ENCODE measurements at regions not wholly inside any gene's neighbourhood (a gene's known extent, or its start where the extent isn't known, plus 50 kb on each side); places are given as distances from the start of the nearest gene placed in this dataset.

DNA sequence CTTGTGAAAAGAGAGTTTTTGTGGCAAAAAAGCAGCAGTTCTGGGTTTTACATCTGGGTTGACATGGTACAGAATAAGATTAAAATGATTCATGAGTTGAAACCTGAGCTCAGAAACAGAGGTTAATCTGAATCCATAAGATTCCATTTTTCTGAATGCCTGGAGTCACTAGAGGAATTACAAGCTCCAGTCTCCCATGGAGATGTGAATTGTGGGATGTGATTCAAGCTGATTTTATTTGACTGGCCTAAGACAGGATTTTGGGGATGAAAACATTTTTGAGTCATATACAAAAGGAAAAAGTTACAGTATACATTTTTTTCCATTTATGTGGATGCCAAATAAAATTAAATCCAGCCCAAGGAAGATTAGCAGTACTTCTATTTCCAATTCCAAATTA is 161.1 kb downstream of the RBM46 start:
- TF ChIP-seq, protein P1, sequence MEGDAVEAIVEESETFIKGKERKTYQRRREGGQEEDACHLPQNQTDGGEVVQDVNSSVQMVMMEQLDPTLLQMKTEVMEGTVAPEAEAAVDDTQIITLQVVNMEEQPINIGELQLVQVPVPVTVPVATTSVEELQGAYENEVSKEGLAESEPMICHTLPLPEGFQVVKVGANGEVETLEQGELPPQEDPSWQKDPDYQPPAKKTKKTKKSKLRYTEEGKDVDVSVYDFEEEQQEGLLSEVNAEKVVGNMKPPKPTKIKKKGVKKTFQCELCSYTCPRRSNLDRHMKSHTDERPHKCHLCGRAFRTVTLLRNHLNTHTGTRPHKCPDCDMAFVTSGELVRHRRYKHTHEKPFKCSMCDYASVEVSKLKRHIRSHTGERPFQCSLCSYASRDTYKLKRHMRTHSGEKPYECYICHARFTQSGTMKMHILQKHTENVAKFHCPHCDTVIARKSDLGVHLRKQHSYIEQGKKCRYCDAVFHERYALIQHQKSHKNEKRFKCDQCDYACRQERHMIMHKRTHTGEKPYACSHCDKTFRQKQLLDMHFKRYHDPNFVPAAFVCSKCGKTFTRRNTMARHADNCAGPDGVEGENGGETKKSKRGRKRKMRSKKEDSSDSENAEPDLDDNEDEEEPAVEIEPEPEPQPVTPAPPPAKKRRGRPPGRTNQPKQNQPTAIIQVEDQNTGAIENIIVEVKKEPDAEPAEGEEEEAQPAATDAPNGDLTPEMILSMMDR (IDR thresholded peaks at IDR 0.05): no peak
- ATAC-seq (no peak), DNase-seq (no peak)
- Histone ChIP-seq H3K27me3 (no peaks in the 10 kb centered on the region), H3K9me3 (no peaks in the 10 kb centered on the region), H3K4me3 (no peak overlapping the region), H3K4me1 (no peaks in the 10 kb centered on the region), H3K27ac (no peak overlapping the region), H3K36me3 (no peaks in the 10 kb centered on the region)
- intact Hi-C loops (cut with DNase I): no loop called here

DNA sequence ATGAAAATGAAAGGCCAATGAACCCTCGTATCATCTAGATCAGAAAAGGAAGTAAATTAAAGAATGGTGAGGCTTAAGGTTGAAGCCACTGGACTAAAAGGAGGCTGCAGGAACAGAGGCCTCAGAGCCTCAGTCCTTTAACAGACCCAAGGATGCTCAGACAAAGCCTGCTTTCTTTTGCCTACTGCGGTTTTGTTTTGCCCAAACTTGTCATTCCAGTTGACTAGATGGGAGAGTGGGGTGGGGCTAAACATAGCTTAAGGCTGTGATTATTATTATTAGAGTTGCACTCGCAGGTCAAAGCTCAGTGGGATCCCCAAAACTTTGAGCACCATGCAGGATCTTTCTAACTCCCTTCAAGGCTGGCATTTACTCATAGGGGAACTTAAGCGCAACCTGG is 163.9 kb downstream of the RBM46 start:
- DNase-seq: no peak
- Histone ChIP-seq H3K4me3 (no peak overlapping the region), H3K4me1 (no peaks in the 10 kb centered on the region), H3K36me3 (no peaks in the 10 kb centered on the region), H3K9me3 (peaks cover 0 to under 1% (median 0%) of the 10 kb centered on the region in 11 donors), H3K27ac (no peak overlapping the region), H3K27me3 (no peaks in the 10 kb centered on the region)
- intact Hi-C loops (cut with DNase I): no loop called here
- TF ChIP-seq, protein P1 (IDR thresholded peaks at IDR 0.05): no peak
- 80 to 82% methylated on average over 4 of the region's 4 CpGs for WGBS, 2 donors
- no peak for ATAC-seq

DNA sequence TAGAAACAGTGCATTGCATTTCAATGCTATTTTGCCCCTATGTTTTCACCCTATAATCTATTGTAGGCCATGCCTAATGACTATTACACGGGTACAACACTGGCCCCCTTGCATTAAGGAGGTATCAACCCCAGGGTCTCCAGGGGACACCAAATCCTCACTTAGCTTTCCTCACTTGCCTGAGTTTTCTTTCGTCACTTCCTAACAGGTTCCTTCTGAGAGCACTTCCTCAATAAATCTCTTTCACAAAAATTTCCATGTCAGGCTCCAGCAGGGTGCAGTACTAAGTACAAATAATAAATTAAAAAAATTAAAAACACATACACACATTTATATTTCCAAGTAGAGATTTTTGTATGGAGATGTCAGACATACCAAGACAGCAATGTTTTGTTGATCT is 165.0 kb downstream of the RBM46 start:
- no peak for DNase-seq
- 57 to 65% methylated on average over 2 of the region's 2 CpGs for WGBS, 2 donors

DNA sequence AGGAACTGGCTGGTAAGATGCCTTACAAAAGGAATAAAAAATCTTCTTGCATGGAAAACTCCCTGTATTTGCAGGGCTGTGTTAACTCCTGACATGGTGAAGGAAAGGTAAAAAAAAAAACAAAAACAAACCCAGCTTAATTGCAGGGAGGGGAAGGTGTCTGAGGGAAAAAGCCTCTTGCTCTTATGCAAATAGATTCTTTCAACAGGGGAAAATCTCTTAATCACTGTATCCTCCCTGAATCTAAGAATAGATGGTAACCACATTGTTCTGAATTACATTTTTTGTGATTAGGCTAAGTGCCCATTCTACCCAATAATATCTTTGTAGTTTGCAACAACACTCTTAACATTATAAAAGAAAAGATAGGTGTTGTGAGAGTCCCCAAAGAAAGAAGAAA is 172.6 kb downstream of the RBM46 start:
- Histone ChIP-seq H3K36me3 (no peaks in the 10 kb centered on the region), H3K4me1 (peaks cover 0 to 4% (median 3%) of the 10 kb centered on the region in 9 donors), H3K27me3 (no peaks in the 10 kb centered on the region), H3K27ac (no peak overlapping the region), H3K9me3 (peaks cover 0 to 12% (median 0%) of the 10 kb centered on the region in 11 donors), H3K4me3 (no peak overlapping the region)
- TF ChIP-seq, protein P1 (IDR thresholded peaks at IDR 0.05): no peak
- no peak for DNase-seq
- intact Hi-C loops (cut with DNase I): no loop called here
- ATAC-seq: no peak

More for the DNA sequence above, 165.0 kb downstream of the RBM46 start:
- no peaks in the 10 kb centered on the region for H3K4me1 ChIP-seq
- peaks cover 0 to 8% (median 0%) of the 10 kb centered on the region in 11 donors for H3K9me3 ChIP-seq
- no peak for ATAC-seq
- H3K27me3 ChIP-seq: no peaks in the 10 kb centered on the region
- H3K4me3 ChIP-seq: no peak overlapping the region
- no peak overlapping the region for H3K27ac ChIP-seq
- intact Hi-C loops (cut with DNase I): no loop called here
- H3K36me3 ChIP-seq: no peaks in the 10 kb centered on the region
- TF ChIP-seq, protein P1 (IDR thresholded peaks at IDR 0.05): no peak

DNA sequence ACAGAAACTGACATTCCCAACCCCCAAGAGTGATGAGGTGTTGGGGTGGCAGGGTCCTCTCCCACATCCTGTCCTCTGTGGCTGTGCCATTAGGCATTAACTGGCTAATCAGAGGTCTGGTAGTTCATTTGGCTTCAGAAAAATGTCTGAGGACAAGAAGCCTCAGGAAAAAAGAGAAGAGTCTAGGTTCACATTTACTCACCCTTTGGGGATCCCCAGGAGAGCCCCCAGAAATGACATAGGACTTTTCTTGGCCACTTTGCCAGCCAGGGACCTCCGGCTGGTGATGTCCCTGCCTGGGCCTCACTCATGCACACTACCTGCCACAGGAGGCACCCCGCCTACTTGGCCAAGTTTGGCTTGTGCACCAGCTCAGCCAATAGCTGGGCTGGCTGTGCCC is 173.0 kb downstream of the RBM46 start:
- TF ChIP-seq, protein P1 (IDR thresholded peaks at IDR 0.05): no peak
- H3K4me1 ChIP-seq: peaks cover 0 to 8% (median 5%) of the 10 kb centered on the region in 9 donors
- H3K27ac ChIP-seq: no peak overlapping the region
- no peaks in the 10 kb centered on the region for H3K27me3 ChIP-seq
- DNase-seq (no peak), ATAC-seq (no peak)
- 84 to 90% methylated on average over 2 of the region's 2 CpGs for WGBS, 2 donors
- intact Hi-C loops (cut with DNase I): no loop called here
- H3K9me3 ChIP-seq: peaks cover 0 to 12% (median 0%) of the 10 kb centered on the region in 11 donors
- no peak overlapping the region for H3K4me3 ChIP-seq
- no peaks in the 10 kb centered on the region for H3K36me3 ChIP-seq
